22Rv1 (cell line): ENCODE measurements at regions not wholly inside any gene's neighbourhood (a gene's known extent, or its start where the extent isn't known, plus 50 kb on each side); places are given as distances from the start of the nearest gene placed in this dataset.

Source experiments
- H3K27ac ChIP-seq: fragments of 450-650 bp; 2 replicates; pipeline ENCODE4 v1.5.1; 2017
- CTCF ChIP-seq: fragments of 450-650 bp; IDR thresholded peaks from 2 replicates; pipeline ENCODE4 v1.5.1; 2017; ENCODE audit warnings: mild to moderate bottlenecking
- ZFX ChIP-seq: fragments of 450-650 bp; IDR thresholded peaks from 2 replicates; pipeline ENCODE4 v1.6.1; 2017; ENCODE audit warnings: antibody characterized with exemption, borderline replicate concordance

DNA sequence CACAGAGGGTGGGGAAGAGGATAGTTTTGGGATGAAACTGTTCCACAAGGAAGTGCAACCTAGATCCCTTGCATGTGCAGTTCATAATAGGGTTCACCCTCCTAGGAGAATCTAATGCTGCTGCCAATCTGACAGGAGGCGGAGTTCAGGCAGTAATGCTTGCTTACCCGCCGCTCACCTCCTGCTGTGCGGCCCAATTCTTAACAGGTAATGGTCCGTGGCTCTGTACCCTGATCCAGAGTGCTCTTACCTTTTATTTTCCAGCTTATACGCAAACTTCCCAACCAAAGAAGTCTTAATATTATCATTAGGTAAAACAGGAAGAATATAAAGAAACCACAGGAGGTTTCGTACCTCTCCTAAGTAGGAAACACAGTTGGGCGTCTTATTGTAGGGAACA lies 82.7 kb upstream of the CD302 start:
- TF ChIP-seq CTCF (no peak), ZFX (no peak)

GRCh38 chr2:159879051-159879604 lies 81.1 kb upstream of the CD302 start:
- H3K27ac ChIP-seq, result no peak overlapping the region

More for the DNA sequence above, 82.7 kb upstream of the CD302 start:
- no peak overlapping the region for H3K27ac ChIP-seq

DNA sequence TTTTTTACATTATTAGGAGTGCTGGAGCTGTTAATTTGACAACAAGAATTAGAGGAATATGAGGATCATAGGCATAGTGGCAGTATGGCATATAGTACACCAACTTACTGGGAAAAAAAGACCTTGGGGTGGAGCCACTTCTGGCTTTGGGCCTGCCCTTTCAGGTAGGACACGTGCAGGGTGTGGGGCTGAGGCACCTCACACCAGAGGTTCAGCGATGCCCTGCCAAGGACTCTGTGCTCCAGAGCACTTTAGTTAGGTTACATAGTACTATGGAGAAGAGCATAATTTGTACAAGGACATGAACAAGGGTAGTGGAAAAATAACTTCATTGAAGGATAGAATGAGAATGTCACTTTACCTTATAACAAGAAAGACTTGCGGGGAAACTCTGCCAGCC lies 77.1 kb upstream of the CD302 start:
- TF ChIP-seq ZFX (no peak), CTCF (no peak)

More at GRCh38 chr2:159879051-159879604, 81.1 kb upstream of the CD302 start:
- TF ChIP-seq ZFX (no peak), CTCF (no peak)

GRCh38 chr2:159873258-159873657 lies 75.2 kb upstream of the CD302 start:
- no peak for TF ChIP-seq CTCF
- TF ChIP-seq ZFX, result no peak
- H3K27ac ChIP-seq, result no peak overlapping the region

More for the DNA sequence above, 77.1 kb upstream of the CD302 start:
- no peak overlapping the region for H3K27ac ChIP-seq

- TF ChIP-seq ZFX, result no peak
- TF ChIP-seq CTCF, result no peak
These were observed 74.3 kb upstream of the CD302 start for GRCh38 chr2:159872353-159872752.

DNA sequence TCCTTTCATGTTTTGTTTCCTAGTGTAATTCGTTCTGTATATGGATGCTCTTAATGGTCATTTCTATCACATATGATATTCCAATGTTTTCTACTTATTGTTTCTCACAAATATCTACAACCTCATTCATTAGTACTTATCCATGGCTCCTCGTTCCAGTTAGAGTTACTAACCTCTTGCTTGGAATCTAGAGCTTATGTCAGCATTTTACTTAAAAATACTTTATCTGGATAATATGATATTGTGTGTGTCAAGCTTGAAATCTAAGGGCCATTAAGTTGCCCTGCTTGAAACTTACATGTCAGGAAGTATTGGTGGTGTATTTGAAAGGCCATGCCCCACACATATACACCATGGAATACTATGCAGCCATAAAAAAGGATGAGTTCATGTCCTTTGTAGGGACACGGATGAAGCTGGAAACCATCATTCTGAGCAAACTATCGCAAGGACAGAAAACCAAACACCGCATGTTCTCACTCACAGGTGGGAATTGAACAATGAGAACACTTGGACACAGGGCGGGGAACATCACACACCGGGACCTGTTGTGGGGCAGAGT lies 70.7 kb upstream of the CD302 start:
- H3K27ac ChIP-seq, result peak overlapping the region; percentile 48

More at GRCh38 chr2:159872353-159872752, 74.3 kb upstream of the CD302 start:
- no peak overlapping the region for H3K27ac ChIP-seq

GRCh38 chr2:159867567-159868361 lies 69.8 kb upstream of the CD302 start:
- TF ChIP-seq CTCF (no peak), ZFX (no peak)
- H3K27ac ChIP-seq, result peak overlapping the region; percentile 48
